Karpas-422 (cell line): ENCODE measurements at regions not wholly inside any gene's neighbourhood (a gene's known extent, or its start where the extent isn't known, plus 50 kb on each side); places are given as distances from the start of the nearest gene placed in this dataset.
"Not testable (repeated sequence)": the region's sequence is repeated elsewhere in the genome, so short reads cannot be mapped to it uniquely, and the experiment has no call there.

Experiments used
- DNase-seq: peaks from one replicate; pipeline ENCODE4 v3.0.0-alpha.2; 2015
- H2AFZ ChIP-seq: fragments of 200-600 bp; sonication (generic); 2 replicates; pipeline ENCODE4 v1.6.1; 2014; ENCODE audit warnings: antibody characterized with exemption, low read length, mixed read lengths
- H3K27ac ChIP-seq: fragments of 200-600 bp; sonication (generic); 2 replicates; pipeline ENCODE4 v1.5.1; 2014; ENCODE audit warnings: mild to moderate bottlenecking, low read length, moderate library complexity
- H3K27me3 ChIP-seq: fragments of 200-600 bp; sonication (generic); 2 replicates; pipeline ENCODE4 v1.6.1; 2014; ENCODE audit warnings: low read length, mixed read lengths
- H3K36me3 ChIP-seq: fragments of 200-600 bp; sonication (generic); 2 replicates; pipeline ENCODE4 v1.6.1; 2014; ENCODE audit warnings: low read length, mixed read lengths; ENCODE audit not compliant: insufficient read depth
- H3K4me1 ChIP-seq: fragments of 200-600 bp; sonication (generic); 2 replicates; pipeline ENCODE4 v1.6.1; 2014; ENCODE audit warnings: mild to moderate bottlenecking, low read length, mixed read lengths
- H3K4me2 ChIP-seq: fragments of 200-600 bp; sonication (generic); 2 replicates; pipeline ENCODE4 v1.6.1; 2014; ENCODE audit warnings: low read length, low read depth, mild to moderate bottlenecking; ENCODE audit not compliant: poor library complexity, severe bottlenecking
- H3K4me3 ChIP-seq: fragments of 200-600 bp; sonication (generic); 2 replicates; pipeline ENCODE4 v1.5.1; 2014; ENCODE audit warnings: mild to moderate bottlenecking, antibody characterized with exemption, low read length, mixed read lengths
- H3K79me2 ChIP-seq: fragments of 200-600 bp; sonication (generic); 2 replicates; pipeline ENCODE4 v1.6.1; 2014; ENCODE audit warnings: mild to moderate bottlenecking, low read length, mixed read lengths
- H3K9ac ChIP-seq: fragments of 200-600 bp; sonication (generic); 2 replicates; pipeline ENCODE4 v1.6.0; 2014; ENCODE audit warnings: low read length
- H3K9me2 ChIP-seq: fragments of 200-600 bp; sonication (generic), shearing (Covaris generic); replicated peaks from 2 replicates; pipeline ENCODE4 v1.6.0; 2014; ENCODE audit warnings: mild to moderate bottlenecking, low read length, moderate library complexity; ENCODE audit not compliant: insufficient read depth
- H3K9me3 ChIP-seq: fragments of 300-700, 200-600 bp; sonication (generic); 2 replicates; pipeline ENCODE4 v1.6.1; 2014; ENCODE audit warnings: low read length, mixed read lengths
- H4K20me1 ChIP-seq: fragments of 200-600 bp; sonication (generic); 2 replicates; pipeline ENCODE4 v1.6.1; 2014; ENCODE audit warnings: mild to moderate bottlenecking, antibody characterized with exemption, low read length, low read depth; ENCODE audit not compliant: insufficient read depth

- DNase-seq, H2AFZ ChIP-seq, H3K27me3 ChIP-seq, H3K9me2 ChIP-seq, H4K20me1 ChIP-seq, H3K9me3 ChIP-seq, H3K4me1 ChIP-seq, H3K27ac ChIP-seq, H3K9ac ChIP-seq, H3K79me2 ChIP-seq, H3K36me3 ChIP-seq, H3K4me2 ChIP-seq, H3K4me3 ChIP-seq: not testable (repeated sequence)
Observed at GRCh38 chr2:177007726-177008125, 204.9 kb upstream of the HNRNPA3 start.

- H3K4me1 ChIP-seq, H2AFZ ChIP-seq, DNase-seq, H3K4me2 ChIP-seq, H3K27ac ChIP-seq, H3K36me3 ChIP-seq, H4K20me1 ChIP-seq, H3K9me2 ChIP-seq, H3K79me2 ChIP-seq, H3K9ac ChIP-seq, H3K27me3 ChIP-seq, H3K4me3 ChIP-seq, H3K9me3 ChIP-seq: not testable (repeated sequence)
Observed at GRCh38 chr2:177008662-177009061, 203.9 kb upstream of the HNRNPA3 start.

- H3K4me1 ChIP-seq: no peaks in the 10 kb centered on the region
- no peaks in the 10 kb centered on the region for H3K79me2 ChIP-seq
- no peaks in the 10 kb centered on the region for H3K9me2 ChIP-seq
- no peaks in the 10 kb centered on the region for H3K36me3 ChIP-seq
- H3K4me2 ChIP-seq: no peak overlapping the region
- no peaks in the 10 kb centered on the region for H3K27me3 ChIP-seq
- no peak overlapping the region for H3K27ac ChIP-seq
- no peaks in the 10 kb centered on the region for H4K20me1 ChIP-seq
- no peak overlapping the region for H2AFZ ChIP-seq
- no peak overlapping the region for H3K4me3 ChIP-seq
- no peak overlapping the region for H3K9ac ChIP-seq
- no peak for DNase-seq
- H3K9me3 ChIP-seq: no peaks in the 10 kb centered on the region
Observed at GRCh38 chr2:177010146-177010545, 202.4 kb upstream of the HNRNPA3 start.

GRCh38 chr2:177010861-177011260 lies 201.7 kb upstream of the HNRNPA3 start:
- no peak for DNase-seq
- Histone ChIP-seq H3K9ac (no peak overlapping the region), H3K4me1 (no peaks in the 10 kb centered on the region), H3K27ac (no peak overlapping the region), H3K4me3 (no peak overlapping the region), H3K79me2 (no peaks in the 10 kb centered on the region), H3K36me3 (no peaks in the 10 kb centered on the region), H3K4me2 (no peak overlapping the region), H3K27me3 (no peaks in the 10 kb centered on the region), H3K9me2 (no peaks in the 10 kb centered on the region), H2AFZ (no peak overlapping the region), H4K20me1 (no peaks in the 10 kb centered on the region), H3K9me3 (no peaks in the 10 kb centered on the region)

GRCh38 chr2:177014946-177015345 lies 197.6 kb upstream of the HNRNPA3 start:
- DNase-seq: no peak
- H3K27me3 ChIP-seq: no peaks in the 10 kb centered on the region

GRCh38 chr2:177015356-177015923 lies 197.2 kb upstream of the HNRNPA3 start:
- H3K36me3 ChIP-seq: no peaks in the 10 kb centered on the region
- no peaks in the 10 kb centered on the region for H3K27me3 ChIP-seq
- H3K4me1 ChIP-seq: no peaks in the 10 kb centered on the region
- H3K79me2 ChIP-seq: no peaks in the 10 kb centered on the region
- no peak overlapping the region for H3K4me2 ChIP-seq
- no peak overlapping the region for H3K9ac ChIP-seq
- no peaks in the 10 kb centered on the region for H3K9me2 ChIP-seq
- DNase-seq: no peak
- no peaks in the 10 kb centered on the region for H4K20me1 ChIP-seq
- no peak overlapping the region for H2AFZ ChIP-seq
- no peak overlapping the region for H3K27ac ChIP-seq
- H3K9me3 ChIP-seq: no peaks in the 10 kb centered on the region
- H3K4me3 ChIP-seq: no peak overlapping the region

More at GRCh38 chr2:177014946-177015345, 197.6 kb upstream of the HNRNPA3 start:
- Histone ChIP-seq H3K4me1 (no peaks in the 10 kb centered on the region), H3K4me2 (no peak overlapping the region), H3K79me2 (no peaks in the 10 kb centered on the region), H3K36me3 (no peaks in the 10 kb centered on the region), H3K4me3 (no peak overlapping the region), H2AFZ (no peak overlapping the region), H3K9me3 (no peaks in the 10 kb centered on the region), H4K20me1 (no peaks in the 10 kb centered on the region), H3K27ac (no peak overlapping the region), H3K9ac (no peak overlapping the region), H3K9me2 (no peaks in the 10 kb centered on the region)

- no peak overlapping the region for H2AFZ ChIP-seq
- H3K9ac ChIP-seq: no peak overlapping the region
- H3K36me3 ChIP-seq: no peaks in the 10 kb centered on the region
- no peak overlapping the region for H3K4me2 ChIP-seq
- no peak for DNase-seq
- H3K9me3 ChIP-seq: no peaks in the 10 kb centered on the region
- no peaks in the 10 kb centered on the region for H3K79me2 ChIP-seq
- no peak overlapping the region for H3K4me3 ChIP-seq
- H4K20me1 ChIP-seq: no peaks in the 10 kb centered on the region
- no peaks in the 10 kb centered on the region for H3K4me1 ChIP-seq
- H3K27me3 ChIP-seq: no peaks in the 10 kb centered on the region
- no peaks in the 10 kb centered on the region for H3K9me2 ChIP-seq
- H3K27ac ChIP-seq: no peak overlapping the region
Observed at GRCh38 chr2:177020524-177021119, 192.0 kb upstream of the HNRNPA3 start.

GRCh38 chr2:177021706-177022343 lies 190.8 kb upstream of the HNRNPA3 start:
- Histone ChIP-seq H3K4me3 (no peak overlapping the region), H3K27ac (no peak overlapping the region), H3K36me3 (no peaks in the 10 kb centered on the region), H3K79me2 (no peaks in the 10 kb centered on the region), H3K9ac (no peak overlapping the region), H2AFZ (no peak overlapping the region), H3K9me3 (no peaks in the 10 kb centered on the region), H3K27me3 (no peaks in the 10 kb centered on the region), H3K9me2 (no peaks in the 10 kb centered on the region), H3K4me1 (no peaks in the 10 kb centered on the region), H3K4me2 (no peak overlapping the region), H4K20me1 (no peaks in the 10 kb centered on the region)
- no peak for DNase-seq
